Lower leg skin (tissue), 4 donors: ENCODE measurements at regions not wholly inside any gene's neighbourhood (a gene's known extent, or its start where the extent isn't known, plus 50 kb on each side); places are given as distances from the start of the nearest gene placed in this dataset.

Experiments used
- DNase-seq, 2 donors: peaks; one replicate each; pipeline ENCODE4 v3.0.0-alpha.2; 2019; ENCODE audit warnings: low spot score in 2 of 2
- H3K4me3 ChIP-seq: fragments of 200-600 bp; sonication (generic); 2 replicates; pipeline ENCODE4 v1.5.1; 2017; ENCODE audit warnings: mild to moderate bottlenecking, low read depth; ENCODE audit not compliant: poor library complexity, severe bottlenecking
- CTCF ChIP-seq, 3 donors: fragments of 450-650 bp; IDR thresholded peaks; one replicate each; pipeline ENCODE4 v1.5.1; 2016; ENCODE audit warnings: antibody characterized with exemption in 3 of 3, mild to moderate bottlenecking in 3 of 3, moderate library complexity in 2 of 3
- POLR2A ChIP-seq, 2 donors: fragments of 450-650 bp; IDR thresholded peaks; one replicate each; pipeline ENCODE4 v1.6.1; 2016 to 2017; ENCODE audit warnings: antibody characterized with exemption in 2 of 2, mild to moderate bottlenecking in 1 of 2, moderate library complexity in 1 of 2
- WGBS, 2 donors: methylation state at CpG; one replicate each; pipeline ENCODE4 v1.1.5; 2018; 5-methylcytosine and 5-hydroxymethylcytosine counted together
- intact Hi-C: fragments of 100-400 bp; cut with DNase I; formaldehyde crosslinking; loops from one replicate; pipeline ENCODE4 v1.15.0; 2023; ENCODE audit warnings: low total_unique reads

- no peak for TF ChIP-seq POLR2A (IDR thresholded peaks at IDR 0.05)
- no peak for TF ChIP-seq CTCF (IDR thresholded peaks at IDR 0.05)
- DNase-seq: no peak
- no peak overlapping the region for H3K4me3 ChIP-seq
- 65 to 73% methylated on average over 2 of the region's 2 CpGs for WGBS, 2 donors
- intact Hi-C loops: no loop called here
Observed at GRCh38 chr9:101902051-101902450, 163.6 kb upstream of the GRIN3A start.

- intact Hi-C loops: no loop called here
- TF ChIP-seq CTCF (IDR thresholded peaks at IDR 0.05): no peak
- no peak for TF ChIP-seq POLR2A (IDR thresholded peaks at IDR 0.05)
- WGBS, 2 donors: 85 to 93% methylated on average over 1 of the region's 1 CpG
- no peak for DNase-seq
- no peak overlapping the region for H3K4me3 ChIP-seq
Observed at GRCh38 chr9:101897196-101897595, 158.7 kb upstream of the GRIN3A start.

GRCh38 chr9:101893661-101894646 lies 155.5 kb upstream of the GRIN3A start:
- no peak overlapping the region for H3K4me3 ChIP-seq
- no peak for TF ChIP-seq POLR2A (IDR thresholded peaks at IDR 0.05)
- no peak for TF ChIP-seq CTCF (IDR thresholded peaks at IDR 0.05)
- WGBS, 2 donors: 85 to 90% methylated on average over 7 of the region's 7 CpGs
- intact Hi-C loops: no loop called here
- DNase-seq: no peak

GRCh38 chr9:101881508-101881907 lies 143.1 kb upstream of the GRIN3A start:
- WGBS, 2 donors: 56 to 61% methylated on average over 2 of the region's 2 CpGs
- TF ChIP-seq CTCF (IDR thresholded peaks at IDR 0.05): no peak
- TF ChIP-seq POLR2A (IDR thresholded peaks at IDR 0.05): no peak
- intact Hi-C loops: no loop called here
- H3K4me3 ChIP-seq: no peak overlapping the region
- DNase-seq: no peak

GRCh38 chr9:101880846-101881245 lies 142.4 kb upstream of the GRIN3A start:
- intact Hi-C loops: no loop called here
- H3K4me3 ChIP-seq: no peak overlapping the region
- TF ChIP-seq POLR2A (IDR thresholded peaks at IDR 0.05) (no peak), CTCF (IDR thresholded peaks at IDR 0.05) (no peak)
- DNase-seq: no peak
